Endothelial cell of umbilical vein (primary cell): ENCODE measurements at regions not wholly inside any gene's neighbourhood (a gene's known extent, or its start where the extent isn't known, plus 50 kb on each side); places are given as distances from the start of the nearest gene placed in this dataset.

Experiments
- BruUV-seq: library from RNA; stranded (reverse); fragments of 400-500 nt; replicated peaks from 2 replicates; lab custom pipeline; 2021; lab: Mats Ljungman, UMichigan
- CTCF ChIA-PET: fragments of 300-600, 350-600 bp; sonication (Branson Sonifier 250); formaldehyde crosslinking; loops from one replicate; lab custom pipeline; 2021; ENCODE audit warnings: antibody characterized with exemption, inconsistent platforms; lab: Charles Lee
- POLR2A ChIA-PET: fragments of 300-600, 350-600 bp; sonication (Branson Sonifier 250); formaldehyde crosslinking; loops from one replicate; lab custom pipeline; 2021; ENCODE audit warnings: antibody characterized with exemption, inconsistent platforms; lab: Charles Lee
- DNase-seq: peaks from one replicate; pipeline ENCODE4 v3.0.0-alpha.2; 2011; ENCODE audit warnings: low read depth, low spot score
- FAIRE-seq: peaks from 2 replicates; lab custom pipeline; 2011; peaks lifted over from hg19 to GRCh38; lab: Jason Lieb, UNC
- H2AFZ ChIP-seq: 2 replicates; pipeline ENCODE4 v1.6.0; 2012; ENCODE audit warnings: low read depth, low read length, control low read depth, inconsistent platforms
- H3K27ac ChIP-seq: 2 replicates; pipeline ENCODE4 v1.5.1; 2011; ENCODE audit warnings: low read depth, mild to moderate bottlenecking, control low read depth, low read length, moderate library complexity; ENCODE audit not compliant: insufficient read depth
- H3K27me3 ChIP-seq, 2 experiments: 2 replicates each; pipeline versions ENCODE4 v1.6.0 to v1.6.1; 2011; ENCODE audit warnings: low read length in 2 of 2, mixed read lengths in 1 of 2; ENCODE audit not compliant: control insufficient read depth in 2 of 2, insufficient read depth in 2 of 2
- H3K36me3 ChIP-seq, 2 experiments: 2 replicates in 1 of 2; 3 replicates in 1 of 2; pipeline ENCODE4 v1.5.1; 2011; ENCODE audit warnings: low read length in 2 of 2, mild to moderate bottlenecking in 1 of 2, moderate library complexity in 1 of 2; ENCODE audit not compliant: control insufficient read depth in 2 of 2, insufficient read depth in 2 of 2; ENCODE audit errors: extremely low read depth in 1 of 2
- H3K4me1 ChIP-seq: 3 replicates; pipeline ENCODE4 v1.5.1; 2011; ENCODE audit warnings: mild to moderate bottlenecking, low read length; ENCODE audit not compliant: control insufficient read depth, insufficient read depth; ENCODE audit errors: extremely low read depth
- H3K4me2 ChIP-seq: 2 replicates; pipeline ENCODE4 v1.6.1; 2011; ENCODE audit warnings: low read length, control low read depth, mixed read lengths; ENCODE audit not compliant: insufficient read depth
- H3K4me3 ChIP-seq, 3 experiments: fragments of 200-600 bp in 1 of 3; sonication (generic), shearing (Covaris generic) in 1 of 3; replicated peaks in 1 of 3; 2 replicates each; pipeline ENCODE4 v1.5.1; 2011 to 2016; ENCODE audit warnings: control low read depth in 3 of 3, low read length in 3 of 3, mild to moderate bottlenecking in 2 of 3, inconsistent platforms in 1 of 3, low read depth in 1 of 3, moderate library complexity in 1 of 3; ENCODE audit not compliant: insufficient read depth in 1 of 3
- H3K79me2 ChIP-seq: 2 replicates; pipeline ENCODE4 v1.6.0; 2012; ENCODE audit warnings: low read length, inconsistent platforms; ENCODE audit not compliant: control insufficient read depth, insufficient read depth
- H3K9ac ChIP-seq: replicated peaks from 2 replicates; pipeline ENCODE3; 2011; ENCODE audit warnings: low read length, control low read depth; ENCODE audit not compliant: insufficient read depth; ENCODE audit errors: extremely low read depth
- H3K9me1 ChIP-seq: replicated peaks from 3 replicates; pipeline ENCODE4 v1.6.0; 2011; ENCODE audit warnings: mild to moderate bottlenecking, low read length; ENCODE audit not compliant: control insufficient read depth, insufficient read depth; ENCODE audit errors: extremely low read depth
- H3K9me3 ChIP-seq: replicated peaks from 2 replicates; pipeline ENCODE4 v1.5.1; 2012; ENCODE audit warnings: low read length, inconsistent platforms; ENCODE audit not compliant: control insufficient read depth, insufficient read depth
- H4K20me1 ChIP-seq: replicated peaks from 2 replicates; pipeline ENCODE3; 2011; ENCODE audit warnings: mild to moderate bottlenecking, low read length; ENCODE audit not compliant: control insufficient read depth, insufficient read depth; ENCODE audit errors: extremely low read depth
- EZH2 ChIP-seq: IDR thresholded peaks from 2 replicates; pipeline ENCODE4 v1.6.1; 2012; ENCODE audit warnings: borderline replicate concordance, low read depth, mild to moderate bottlenecking, moderate library complexity, low read length, inconsistent platforms; ENCODE audit not compliant: severe bottlenecking
- FOS ChIP-seq: IDR thresholded peaks from 2 replicates; pipeline ENCODE4 v1.6.1; 2011; ENCODE audit warnings: mild to moderate bottlenecking, low read length, moderate library complexity, borderline replicate concordance; ENCODE audit not compliant: insufficient read depth
- GATA2 ChIP-seq: IDR thresholded peaks from 2 replicates; pipeline ENCODE4 v1.7.0; 2011; ENCODE audit warnings: low read depth, mild to moderate bottlenecking, moderate library complexity, mixed read lengths, low read length; ENCODE audit not compliant: insufficient read length, insufficient read depth
- JUN ChIP-seq: IDR thresholded peaks from 2 replicates; pipeline ENCODE4 v1.6.1; 2011; ENCODE audit warnings: borderline replicate concordance, low read depth; ENCODE audit not compliant: insufficient read length, insufficient read depth
- MYC ChIP-seq: IDR thresholded peaks from one replicate; pipeline ENCODE4 v1.6.1; 2011; ENCODE audit warnings: mild to moderate bottlenecking, low read depth, low read length
- POLR2A ChIP-seq: IDR thresholded peaks from 2 replicates; pipeline ENCODE4 v1.6.1; 2012; ENCODE audit warnings: low read depth, mild to moderate bottlenecking, control low read depth, low read length
- POLR2AphosphoS5 ChIP-seq: IDR thresholded peaks from 2 replicates; pipeline ENCODE4 v1.6.1; 2012; ENCODE audit warnings: low read depth, mild to moderate bottlenecking, control low read depth, low read length, moderate library complexity; ENCODE audit not compliant: insufficient read depth
- dilution Hi-C: fragments of 300-500 bp; cut with MboI; formaldehyde crosslinking; loops from one replicate; pipeline ENCODE4 v1.15.0; 2019; ENCODE audit warnings: low sequenced_read_pairs; ENCODE audit not compliant: extremely low pct_ligation_motif_present
- intact Hi-C: fragments of 100-400 bp; cut with micrococcal nuclease; formaldehyde crosslinking; loops from one replicate; pipeline ENCODE4 v1.10.0; 2022
- TF ChIP-seq, protein P1 (sequence below), 2 donors: IDR thresholded peaks; 1 replicate in 1 of 2; 2 replicates in 1 of 2; pipeline ENCODE4 v1.5.1; 2011; ENCODE audit warnings: low read length in 2 of 2, mild to moderate bottlenecking in 2 of 2, moderate library complexity in 2 of 2, control low read depth in 1 of 2, inconsistent platforms in 1 of 2, low read depth in 1 of 2; ENCODE audit not compliant: insufficient read depth in 1 of 2; ENCODE audit errors: extremely low read depth in 1 of 2
- TF ChIP-seq, protein P2 (sequence below): IDR thresholded peaks from 2 replicates; pipeline ENCODE4 v1.6.1; 2011; ENCODE audit not compliant: insufficient read depth, insufficient read length

- intact Hi-C loops, result no loop called here
- no peak overlapping the region for H3K9ac ChIP-seq
- BruUV-seq, result no TSS peak
- H3K27me3 ChIP-seq, result peaks cover 0 to 3% of the 10 kb centered on the region in 2 experiments
- no peaks in the 10 kb centered on the region for H3K9me1 ChIP-seq
- ChIA-PET CTCF (no interaction called here), POLR2A (no interaction called here)
- no peaks in the 10 kb centered on the region for H3K9me3 ChIP-seq
- no peaks in the 10 kb centered on the region for H3K79me2 ChIP-seq
- no peak overlapping the region for H3K4me2 ChIP-seq
- DNase-seq, result no peak
- FAIRE-seq, result no peak
- H4K20me1 ChIP-seq, result no peaks in the 10 kb centered on the region
- no peak overlapping the region for H2AFZ ChIP-seq
- no peak overlapping the region for H3K27ac ChIP-seq
- H3K4me1 ChIP-seq, result no peaks in the 10 kb centered on the region
- H3K4me3 ChIP-seq, result no peak overlapping the region
- no peaks in the 10 kb centered on the region for H3K36me3 ChIP-seq
- no peak for TF ChIP-seq POLR2A
- TF ChIP-seq, protein P1, sequence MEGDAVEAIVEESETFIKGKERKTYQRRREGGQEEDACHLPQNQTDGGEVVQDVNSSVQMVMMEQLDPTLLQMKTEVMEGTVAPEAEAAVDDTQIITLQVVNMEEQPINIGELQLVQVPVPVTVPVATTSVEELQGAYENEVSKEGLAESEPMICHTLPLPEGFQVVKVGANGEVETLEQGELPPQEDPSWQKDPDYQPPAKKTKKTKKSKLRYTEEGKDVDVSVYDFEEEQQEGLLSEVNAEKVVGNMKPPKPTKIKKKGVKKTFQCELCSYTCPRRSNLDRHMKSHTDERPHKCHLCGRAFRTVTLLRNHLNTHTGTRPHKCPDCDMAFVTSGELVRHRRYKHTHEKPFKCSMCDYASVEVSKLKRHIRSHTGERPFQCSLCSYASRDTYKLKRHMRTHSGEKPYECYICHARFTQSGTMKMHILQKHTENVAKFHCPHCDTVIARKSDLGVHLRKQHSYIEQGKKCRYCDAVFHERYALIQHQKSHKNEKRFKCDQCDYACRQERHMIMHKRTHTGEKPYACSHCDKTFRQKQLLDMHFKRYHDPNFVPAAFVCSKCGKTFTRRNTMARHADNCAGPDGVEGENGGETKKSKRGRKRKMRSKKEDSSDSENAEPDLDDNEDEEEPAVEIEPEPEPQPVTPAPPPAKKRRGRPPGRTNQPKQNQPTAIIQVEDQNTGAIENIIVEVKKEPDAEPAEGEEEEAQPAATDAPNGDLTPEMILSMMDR (IDR thresholded peaks at IDR 0.05; ENCODE audit: extremely low read depth in 1 of 2, insufficient read depth in 1 of 2, low read depth in 1 of 2, low read length in 2 of 2), result no peak
- no peak for TF ChIP-seq JUN
- TF ChIP-seq GATA2, result no peak
- no peak for TF ChIP-seq MYC
- TF ChIP-seq EZH2, result no peak
- TF ChIP-seq, protein P2, sequence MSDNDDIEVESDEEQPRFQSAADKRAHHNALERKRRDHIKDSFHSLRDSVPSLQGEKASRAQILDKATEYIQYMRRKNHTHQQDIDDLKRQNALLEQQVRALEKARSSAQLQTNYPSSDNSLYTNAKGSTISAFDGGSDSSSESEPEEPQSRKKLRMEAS, result no peak
- no peak for TF ChIP-seq POLR2AphosphoS5
- no peak for TF ChIP-seq FOS
- dilution Hi-C loops, result no loop called here
Observed at GRCh38 chr17:77782611-77783010, 175.9 kb upstream of the TNRC6C start.
